ENCODE measurements at regions not wholly inside any gene's neighbourhood (a gene's known extent, or its start where the extent isn't known, plus 50 kb on each side); places are given as distances from the start of the nearest gene placed in this dataset.

DNA sequence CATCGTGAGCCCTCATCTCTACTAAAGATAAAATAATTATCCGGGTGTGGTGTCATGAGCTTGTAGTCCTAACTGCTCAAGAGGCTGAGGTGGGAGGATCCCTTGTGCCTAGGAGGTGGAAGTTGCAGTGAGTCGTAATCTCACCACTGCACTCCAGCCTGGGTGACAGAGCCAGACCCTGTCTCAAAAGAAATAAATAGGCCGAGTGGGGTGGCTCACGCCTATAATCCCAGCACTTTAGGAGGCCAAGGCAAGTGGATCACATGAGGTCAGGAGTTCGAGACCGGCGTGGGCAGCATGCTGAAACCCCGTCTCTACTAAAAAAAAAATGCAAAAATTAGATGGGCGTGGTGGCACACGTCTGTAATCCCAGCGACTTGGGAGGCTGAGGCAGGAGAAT is 70.9 kb downstream of the RESF1 start:
- no peak overlapping the region for H3K4me3 ChIP-seq
- H3K79me2 ChIP-seq, result no peaks in the 10 kb centered on the region
- no peak overlapping the region for H3K27ac ChIP-seq
- H3K4me1 ChIP-seq (ENCODE audit: insufficient read depth), result peaks cover 25% of the 10 kb centered on the region
- H3K9me2 ChIP-seq (replicated peaks; ENCODE audit: insufficient read depth), result no peaks in the 10 kb centered on the region
- H3K36me3 ChIP-seq (replicated peaks; ENCODE audit: insufficient read depth, low read depth), result no peaks in the 10 kb centered on the region
- no peak for DNase-seq (ENCODE audit: low spot score)
- no peak for TF ChIP-seq EZH2 (IDR thresholded peaks at IDR 0.05; ENCODE audit: borderline replicate concordance)
- no peak for TF ChIP-seq EZH2phosphoT487 (IDR thresholded peaks at IDR 0.05; ENCODE audit: low read depth, severe bottlenecking, unreplicated experiment)
- TF ChIP-seq, protein P1, sequence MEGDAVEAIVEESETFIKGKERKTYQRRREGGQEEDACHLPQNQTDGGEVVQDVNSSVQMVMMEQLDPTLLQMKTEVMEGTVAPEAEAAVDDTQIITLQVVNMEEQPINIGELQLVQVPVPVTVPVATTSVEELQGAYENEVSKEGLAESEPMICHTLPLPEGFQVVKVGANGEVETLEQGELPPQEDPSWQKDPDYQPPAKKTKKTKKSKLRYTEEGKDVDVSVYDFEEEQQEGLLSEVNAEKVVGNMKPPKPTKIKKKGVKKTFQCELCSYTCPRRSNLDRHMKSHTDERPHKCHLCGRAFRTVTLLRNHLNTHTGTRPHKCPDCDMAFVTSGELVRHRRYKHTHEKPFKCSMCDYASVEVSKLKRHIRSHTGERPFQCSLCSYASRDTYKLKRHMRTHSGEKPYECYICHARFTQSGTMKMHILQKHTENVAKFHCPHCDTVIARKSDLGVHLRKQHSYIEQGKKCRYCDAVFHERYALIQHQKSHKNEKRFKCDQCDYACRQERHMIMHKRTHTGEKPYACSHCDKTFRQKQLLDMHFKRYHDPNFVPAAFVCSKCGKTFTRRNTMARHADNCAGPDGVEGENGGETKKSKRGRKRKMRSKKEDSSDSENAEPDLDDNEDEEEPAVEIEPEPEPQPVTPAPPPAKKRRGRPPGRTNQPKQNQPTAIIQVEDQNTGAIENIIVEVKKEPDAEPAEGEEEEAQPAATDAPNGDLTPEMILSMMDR (IDR thresholded peaks at IDR 0.05; ENCODE audit: poor library complexity), result no peak
- H4K20me1 ChIP-seq (ENCODE audit: insufficient read depth, poor library complexity, severe bottlenecking), result no peaks in the 10 kb centered on the region
- no peak overlapping the region for H3K4me2 ChIP-seq
- no peak overlapping the region for H2AFZ ChIP-seq
- H3K27me3 ChIP-seq, result no peaks in the 10 kb centered on the region
- WGBS (ENCODE audit: low lambda C conversion rate, missing lambda C conversion rate), result 95% methylated on average over 12 of the region's 12 CpGs
- H3K9me3 ChIP-seq (ENCODE audit: low read depth), result no peaks in the 10 kb centered on the region

DNA sequence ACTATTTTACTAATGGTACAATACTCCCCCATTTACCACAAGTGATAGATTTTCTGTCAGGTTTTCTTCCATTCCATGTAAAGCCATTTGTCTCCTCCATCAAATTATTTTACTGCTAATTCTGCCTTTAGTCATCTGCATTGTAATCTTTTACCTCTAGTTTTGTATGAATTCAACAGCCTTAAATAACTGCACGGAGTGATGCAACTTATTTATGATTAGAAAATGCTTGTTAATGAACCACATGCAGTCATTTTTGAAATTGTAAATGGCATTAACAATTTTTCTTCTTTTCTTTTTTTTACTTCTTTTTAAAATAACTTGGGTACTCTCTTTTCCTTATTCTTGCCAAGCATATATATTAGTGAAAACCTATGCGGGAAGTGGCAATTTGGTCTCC is 71.5 kb downstream of the RESF1 start:
- Histone ChIP-seq H4K20me1 (ENCODE audit: insufficient read depth, poor library complexity, severe bottlenecking) (no peaks in the 10 kb centered on the region), H3K36me3 (replicated peaks; ENCODE audit: insufficient read depth, low read depth) (no peaks in the 10 kb centered on the region), H2AFZ (no peak overlapping the region), H3K79me2 (no peaks in the 10 kb centered on the region), H3K4me1 (ENCODE audit: insufficient read depth) (peaks cover 25% of the 10 kb centered on the region), H3K9me2 (replicated peaks; ENCODE audit: insufficient read depth) (no peaks in the 10 kb centered on the region), H3K9me3 (ENCODE audit: low read depth) (no peaks in the 10 kb centered on the region), H3K27me3 (no peaks in the 10 kb centered on the region), H3K4me3 (no peak overlapping the region), H3K27ac (no peak overlapping the region), H3K4me2 (no peak overlapping the region)
- 92% methylated on average over 2 of the region's 2 CpGs for WGBS (ENCODE audit: low lambda C conversion rate, missing lambda C conversion rate)
- no peak for DNase-seq (ENCODE audit: low spot score)
- TF ChIP-seq EZH2 (IDR thresholded peaks at IDR 0.05; ENCODE audit: borderline replicate concordance), result no peak
- TF ChIP-seq, protein P1 (IDR thresholded peaks at IDR 0.05; ENCODE audit: poor library complexity), result no peak
- TF ChIP-seq EZH2phosphoT487 (IDR thresholded peaks at IDR 0.05; ENCODE audit: low read depth, severe bottlenecking, unreplicated experiment), result no peak

DNA sequence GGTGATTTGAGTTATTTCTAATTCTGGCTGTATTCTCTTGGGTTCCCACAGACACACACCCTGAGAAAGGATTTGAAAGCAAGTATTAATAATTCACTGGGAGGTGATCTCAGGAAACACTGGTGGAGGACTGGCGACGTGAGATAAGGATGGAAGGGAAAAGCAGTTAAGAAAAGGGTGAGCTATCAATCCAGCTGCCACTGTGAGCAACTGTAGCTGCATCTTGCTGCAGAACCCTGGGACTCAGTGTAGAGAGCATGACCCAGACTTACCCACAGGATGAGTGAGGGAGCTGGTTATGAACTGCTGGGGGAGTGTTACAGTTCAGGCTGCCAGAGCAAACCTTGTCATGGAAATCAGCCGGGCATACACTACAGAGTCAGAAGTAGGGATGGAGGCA is 71.9 kb downstream of the RESF1 start:
- no peaks in the 10 kb centered on the region for H3K9me2 ChIP-seq (replicated peaks; ENCODE audit: insufficient read depth)
- no peaks in the 10 kb centered on the region for H3K79me2 ChIP-seq
- H3K36me3 ChIP-seq (replicated peaks; ENCODE audit: insufficient read depth, low read depth), result no peaks in the 10 kb centered on the region
- H3K27ac ChIP-seq, result no peak overlapping the region
- H3K27me3 ChIP-seq, result no peaks in the 10 kb centered on the region
- no peaks in the 10 kb centered on the region for H3K9me3 ChIP-seq (ENCODE audit: low read depth)
- TF ChIP-seq EZH2 (IDR thresholded peaks at IDR 0.05; ENCODE audit: borderline replicate concordance), result no peak
- peak; percentile 6 for DNase-seq (ENCODE audit: low spot score)
- WGBS (ENCODE audit: low lambda C conversion rate, missing lambda C conversion rate), result 62% methylated on average over 3 of the region's 3 CpGs
- H2AFZ ChIP-seq, result no peak overlapping the region
- no peak overlapping the region for H3K4me3 ChIP-seq
- no peak overlapping the region for H3K4me2 ChIP-seq
- peaks cover 25% of the 10 kb centered on the region for H3K4me1 ChIP-seq (ENCODE audit: insufficient read depth)
- H4K20me1 ChIP-seq (ENCODE audit: insufficient read depth, poor library complexity, severe bottlenecking), result no peaks in the 10 kb centered on the region

DNA sequence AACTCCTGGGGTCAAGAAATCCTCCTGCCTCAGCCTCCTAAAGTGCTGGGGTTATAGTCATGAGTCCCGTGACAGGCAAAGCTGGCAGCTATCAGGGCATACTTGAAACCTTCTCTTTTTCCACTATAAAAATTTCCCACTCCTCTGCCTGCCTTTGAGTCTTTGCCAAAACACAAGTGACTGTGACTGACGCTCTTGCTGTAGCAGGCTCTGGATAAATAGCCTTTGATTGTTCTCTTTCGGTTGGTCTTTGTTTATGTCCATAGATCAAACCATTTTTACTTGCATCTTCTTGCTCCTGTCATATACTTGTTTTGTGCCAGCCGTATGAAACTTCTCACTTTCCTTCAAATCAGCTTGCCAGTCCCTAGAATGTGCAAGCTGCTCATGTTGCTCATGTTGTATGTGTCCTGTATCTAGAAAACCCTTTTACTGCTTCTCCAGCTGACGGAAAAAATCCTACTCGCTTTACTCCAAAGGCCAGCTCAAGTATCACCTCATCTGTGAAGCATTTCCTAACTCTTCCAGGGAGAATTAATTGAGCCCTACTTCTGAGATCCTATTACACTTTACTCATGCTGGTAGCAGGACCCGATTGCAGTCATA is 73.1 kb downstream of the RESF1 start:
- Histone ChIP-seq H3K9me3 (ENCODE audit: low read depth) (no peaks in the 10 kb centered on the region), H2AFZ (no peak overlapping the region), H3K36me3 (replicated peaks; ENCODE audit: insufficient read depth, low read depth) (no peaks in the 10 kb centered on the region), H3K27me3 (no peaks in the 10 kb centered on the region), H3K9me2 (replicated peaks; ENCODE audit: insufficient read depth) (no peaks in the 10 kb centered on the region), H4K20me1 (ENCODE audit: insufficient read depth, poor library complexity, severe bottlenecking) (no peaks in the 10 kb centered on the region), H3K79me2 (no peaks in the 10 kb centered on the region), H3K4me1 (ENCODE audit: insufficient read depth) (peaks cover 25% of the 10 kb centered on the region), H3K4me2 (no peak overlapping the region), H3K4me3 (no peak overlapping the region), H3K27ac (peak overlapping the region; percentile 11)
- 50% methylated on average over 7 of the region's 7 CpGs for WGBS (ENCODE audit: low lambda C conversion rate, missing lambda C conversion rate)
- DNase-seq (ENCODE audit: low spot score), result peak; percentile 41
- TF ChIP-seq EZH2phosphoT487 (IDR thresholded peaks at IDR 0.05; ENCODE audit: low read depth, severe bottlenecking, unreplicated experiment) (no peak), EZH2 (IDR thresholded peaks at IDR 0.05; ENCODE audit: borderline replicate concordance) (no peak)
- TF ChIP-seq, protein P1 (IDR thresholded peaks at IDR 0.05; ENCODE audit: poor library complexity), result no peak
